ENCODE measurements at regions not wholly inside any gene's neighbourhood (a gene's known extent, or its start where the extent isn't known, plus 50 kb on each side); places are given as distances from the start of the nearest gene placed in this dataset.
A peak's percentile ranks its signal among the peaks of the same experiment; 100 is the strongest.
"Not testable (repeated sequence)": the region's sequence is repeated elsewhere in the genome, so short reads cannot be mapped to it uniquely, and the experiment has no call there.

- DNase-seq (ENCODE audit: low read depth) = peak; percentile 11
Observed at GRCh38 chr12:5310151-5310550, 121.8 kb upstream of the NTF3 start.

DNA sequence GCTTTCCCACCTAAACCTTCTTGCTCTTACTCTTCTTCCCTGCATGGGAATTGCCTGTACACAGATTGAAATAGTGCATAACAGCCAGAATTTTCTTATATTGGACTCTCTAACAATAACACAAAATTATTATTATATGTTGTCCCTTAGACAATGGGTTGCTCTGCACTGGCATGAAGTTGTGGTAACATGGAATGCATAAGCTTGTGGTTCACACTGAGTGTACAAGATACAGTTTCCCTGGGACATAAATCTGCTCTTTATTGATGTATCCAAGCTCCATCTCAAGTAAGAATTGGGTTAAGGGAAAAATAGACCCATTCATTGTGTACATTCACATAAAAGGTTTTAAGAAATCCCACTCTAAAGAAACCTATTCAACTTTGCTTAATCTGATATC is 114.4 kb upstream of the NTF3 start:
- DNase-seq (ENCODE audit: low read depth) = no peak

GRCh38 chr12:5318874-5319273 is 113.0 kb upstream of the NTF3 start:
- DNase-seq (ENCODE audit: low read depth) = peak; percentile 67

DNA sequence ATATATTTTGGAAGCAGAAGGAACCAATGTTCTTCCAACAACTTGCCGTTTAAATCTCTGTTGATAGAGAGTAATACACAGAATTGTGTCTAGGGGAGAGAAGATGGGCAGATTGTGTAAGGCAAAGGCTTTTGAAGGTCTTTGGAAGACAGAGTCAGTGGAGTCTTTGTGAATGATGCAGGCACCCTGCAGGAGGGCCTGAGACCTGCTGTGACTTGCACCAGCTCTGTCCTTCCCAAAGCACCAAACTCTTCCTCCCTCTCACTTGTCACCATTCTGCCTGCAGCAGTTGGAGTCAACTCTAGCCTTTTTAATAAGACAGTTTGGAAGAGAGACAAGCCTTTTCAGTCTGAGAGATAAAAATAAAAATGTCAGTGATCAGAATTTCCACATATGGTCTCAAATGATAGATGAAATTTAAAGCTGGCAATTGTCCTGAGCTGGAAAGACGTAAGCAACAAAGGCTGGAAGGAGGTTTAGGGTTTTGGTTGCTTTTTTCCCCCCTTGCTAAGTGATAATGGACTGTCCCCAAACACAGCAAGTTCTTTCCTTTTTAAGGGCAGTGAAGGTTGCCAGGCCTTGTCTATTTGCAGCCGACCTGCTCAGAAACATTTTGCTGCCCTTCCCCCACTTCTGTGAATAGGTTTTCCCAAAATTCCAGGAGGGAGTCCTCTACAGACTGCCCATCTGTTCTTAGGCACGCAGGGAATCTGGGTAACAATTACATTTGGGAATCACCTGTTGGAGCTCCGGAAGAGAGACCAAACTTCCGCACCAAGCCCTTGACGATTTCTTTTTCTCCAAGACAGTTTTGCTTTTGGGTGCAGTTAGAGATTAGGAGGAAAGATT is 103.0 kb upstream of the NTF3 start:
- DNase-seq (ENCODE audit: low read depth) = no peak

GRCh38 chr12:5332551-5332950 is 99.4 kb upstream of the NTF3 start:
- DNase-seq (ENCODE audit: low read depth) = no peak

- no peak for DNase-seq (ENCODE audit: low read depth)
Observed at GRCh38 chr12:5333096-5333495, 98.8 kb upstream of the NTF3 start.

DNA sequence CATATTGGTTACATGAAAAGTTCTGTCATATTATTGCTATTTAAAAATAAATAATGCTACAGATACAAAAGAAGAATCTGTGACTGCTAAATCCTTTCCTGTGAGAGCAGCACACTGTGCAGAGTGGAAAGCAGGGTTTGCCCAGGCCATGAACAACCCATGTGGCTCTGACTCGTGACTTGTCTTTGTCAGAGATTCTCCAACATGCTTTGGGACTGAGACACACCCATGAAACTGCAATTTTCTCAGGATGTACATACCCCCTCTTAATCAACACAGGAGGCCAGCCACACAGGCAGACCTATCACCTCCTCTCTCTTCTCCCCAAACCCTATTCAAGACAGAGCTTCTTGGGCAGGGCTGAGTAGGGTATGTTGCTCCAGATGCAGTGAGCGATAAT is 96.8 kb upstream of the NTF3 start:
- DNase-seq (ENCODE audit: low read depth) = peak; percentile 14

- DNase-seq (ENCODE audit: low read depth) = not testable (repeated sequence)
Observed at GRCh38 chr12:5341086-5341485, 90.8 kb upstream of the NTF3 start.

- no peak for DNase-seq (ENCODE audit: low read depth)
Observed at GRCh38 chr12:5343711-5344110, 88.2 kb upstream of the NTF3 start.

DNA sequence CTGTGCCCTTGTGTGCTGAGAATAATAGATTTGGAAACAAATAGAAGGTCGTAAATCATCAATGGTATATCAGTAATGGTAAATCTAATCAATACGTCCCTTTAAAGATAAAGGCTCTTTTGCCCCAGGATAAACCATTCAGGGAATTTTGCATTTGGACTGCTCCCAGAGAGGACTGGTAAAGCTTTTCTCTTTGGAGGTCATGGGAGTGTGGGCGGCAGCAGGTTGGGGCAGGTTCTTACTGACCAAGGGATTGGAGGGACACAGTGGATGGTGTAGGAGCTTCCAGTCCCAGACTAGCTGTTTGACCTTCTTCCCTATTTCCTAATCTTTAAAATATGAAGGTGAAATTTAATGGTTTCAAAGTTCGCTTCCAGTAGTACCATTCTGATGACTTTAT is 87.8 kb upstream of the NTF3 start:
- DNase-seq (ENCODE audit: low read depth) = no peak

GRCh38 chr12:5345534-5345933 is 86.4 kb upstream of the NTF3 start:
- no peak for DNase-seq (ENCODE audit: low read depth)

DNA sequence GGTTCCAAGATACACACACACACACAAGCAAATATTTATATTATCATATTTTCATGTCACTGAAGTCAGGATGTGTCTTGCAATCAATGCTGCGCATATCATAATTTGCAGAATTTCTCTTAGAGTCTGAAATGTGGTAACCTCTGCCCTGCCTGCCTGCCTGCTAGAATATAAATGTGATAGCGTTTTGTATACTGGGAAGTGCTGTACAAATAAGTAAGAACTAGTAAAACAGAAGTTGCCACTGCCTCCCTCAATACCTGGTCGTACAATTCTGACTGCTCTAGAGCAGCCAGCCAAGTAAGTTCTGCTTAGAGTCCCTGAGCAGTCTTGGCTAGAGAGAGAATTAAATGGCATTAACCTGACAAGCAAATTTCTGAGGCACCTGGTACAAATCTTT is 83.9 kb upstream of the NTF3 start:
- DNase-seq (ENCODE audit: low read depth) = no peak

DNA sequence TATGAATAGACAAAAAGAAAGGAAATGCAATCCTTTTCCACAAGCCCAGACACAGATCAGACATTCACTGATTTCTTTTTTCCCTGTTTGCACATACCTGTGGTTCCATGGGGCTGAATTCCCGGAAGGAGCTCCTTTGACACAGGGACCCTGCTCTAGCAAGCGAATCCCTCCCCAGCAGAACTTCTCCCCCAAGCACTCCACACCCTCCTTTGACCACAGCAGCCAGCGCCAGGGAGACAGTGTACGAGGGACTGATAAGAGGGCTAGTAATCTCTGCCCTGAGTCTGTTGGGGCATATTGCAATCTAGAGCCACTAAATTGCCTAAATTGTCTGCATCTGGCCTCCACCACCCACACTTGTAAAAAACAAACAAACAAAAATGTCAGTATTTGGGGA is 83.4 kb upstream of the NTF3 start:
- no peak for DNase-seq (ENCODE audit: low read depth)

GRCh38 chr12:5364036-5364770 is 67.7 kb upstream of the NTF3 start:
- no peak for DNase-seq (ENCODE audit: low read depth)

- DNase-seq (ENCODE audit: low read depth) = no peak
Observed at GRCh38 chr12:5369298-5369697, 62.6 kb upstream of the NTF3 start.

- DNase-seq (ENCODE audit: low read depth) = peak; percentile 56
Observed at GRCh38 chr12:5371631-5372030, 60.3 kb upstream of the NTF3 start.

- DNase-seq (ENCODE audit: low read depth) = no peak
Observed at GRCh38 chr12:5374713-5375112, 57.2 kb upstream of the NTF3 start.

DNA sequence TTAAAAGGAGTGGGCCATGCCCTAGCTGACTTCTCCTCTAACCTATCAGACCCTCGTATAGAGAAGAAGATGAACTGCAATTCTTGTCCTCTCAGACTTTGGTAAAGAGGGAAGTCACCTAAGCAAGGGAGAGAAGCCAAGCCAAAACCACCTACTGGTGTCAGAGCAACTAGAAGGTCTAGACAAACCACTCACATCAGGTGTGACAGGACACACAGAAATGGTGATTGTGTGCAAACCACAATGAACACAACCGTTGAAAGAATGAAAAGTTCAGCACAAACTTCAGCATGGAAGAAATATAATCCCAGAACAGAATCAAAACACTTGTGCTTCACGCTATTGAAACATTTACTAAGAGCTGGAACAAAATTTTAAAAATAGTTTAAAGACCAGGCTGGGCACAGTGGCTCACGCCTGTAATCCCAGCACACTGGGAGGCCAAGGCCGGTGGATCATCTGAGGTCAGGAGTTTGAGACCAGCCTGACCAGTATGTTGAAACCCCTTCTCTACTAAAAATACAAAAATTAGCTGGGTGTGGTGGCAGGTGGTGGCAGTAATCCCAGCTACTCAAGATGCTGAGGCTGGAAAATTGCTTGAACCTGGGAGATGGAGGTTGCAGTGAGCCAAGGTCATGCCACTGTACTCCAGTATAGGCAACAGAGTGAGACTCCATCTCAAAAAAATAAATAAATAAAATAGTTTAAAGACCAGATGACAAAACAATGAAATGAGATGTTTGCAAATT is 56.2 kb upstream of the NTF3 start:
- no peak for DNase-seq (ENCODE audit: low read depth)

- DNase-seq (ENCODE audit: low read depth) = no peak
Observed at GRCh38 chr12:5376591-5377207, 55.2 kb upstream of the NTF3 start.

GRCh38 chr12:5377997-5378592 is 53.8 kb upstream of the NTF3 start:
- peak; percentile 17 for DNase-seq (ENCODE audit: low read depth)

- DNase-seq (ENCODE audit: low read depth) = no peak
Observed at GRCh38 chr12:5379749-5380496, 52.0 kb upstream of the NTF3 start.
